HG02759 (cell line): ENCODE measurements at regions not wholly inside any gene's neighbourhood (a gene's known extent, or its start where the extent isn't known, plus 50 kb on each side); places are given as distances from the start of the nearest gene placed in this dataset.

Experiments
- ATAC-seq: cut with Tn5 transposase; IDR thresholded peaks from one replicate; pipeline ENCODE4 v1.9.1; 2021; ENCODE audit warnings: mild to moderate bottlenecking, moderate library complexity; ENCODE audit not compliant: unreplicated experiment

GRCh38 chr14:96617635-96618034 lies 115.5 kb downstream of the PAPOLA start:
- ATAC-seq: no peak

- ATAC-seq: no peak
Measured at GRCh38 chr14:96622926-96623325, 120.7 kb downstream of the PAPOLA start.

GRCh38 chr14:96623676-96624484 lies 121.7 kb downstream of the PAPOLA start:
- no peak for ATAC-seq

GRCh38 chr14:96624661-96625425 lies 122.7 kb downstream of the PAPOLA start:
- ATAC-seq: no peak

DNA sequence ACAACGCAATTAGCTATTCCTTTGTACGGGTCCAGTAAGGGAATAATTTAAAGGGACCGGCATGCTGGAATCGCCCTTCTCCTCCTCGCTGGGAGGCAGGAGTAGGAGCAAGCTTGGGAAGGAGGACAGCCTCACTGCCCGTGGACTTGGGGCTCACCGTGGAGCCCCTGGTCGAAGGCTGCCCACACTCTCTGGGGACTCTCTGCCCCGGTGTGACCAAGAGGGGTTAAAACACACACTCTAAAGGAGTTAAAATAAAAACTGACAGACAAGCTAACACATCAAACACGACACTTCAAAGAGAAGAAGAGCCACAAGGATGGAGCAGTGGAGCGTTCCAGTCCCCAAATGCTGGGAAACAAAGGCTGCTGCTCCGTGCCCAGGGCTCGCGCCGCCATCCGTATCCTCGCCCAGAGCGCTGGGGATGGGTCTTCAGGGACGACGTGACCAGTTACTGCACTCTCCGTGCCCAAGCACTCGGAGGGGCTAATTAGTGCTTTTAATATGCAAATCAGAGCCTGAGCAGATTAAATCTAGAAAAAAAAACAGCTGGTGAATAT lies 123.3 kb downstream of the PAPOLA start:
- no peak for ATAC-seq

GRCh38 chr14:96626121-96626768 lies 124.1 kb downstream of the PAPOLA start:
- ATAC-seq: no peak

DNA sequence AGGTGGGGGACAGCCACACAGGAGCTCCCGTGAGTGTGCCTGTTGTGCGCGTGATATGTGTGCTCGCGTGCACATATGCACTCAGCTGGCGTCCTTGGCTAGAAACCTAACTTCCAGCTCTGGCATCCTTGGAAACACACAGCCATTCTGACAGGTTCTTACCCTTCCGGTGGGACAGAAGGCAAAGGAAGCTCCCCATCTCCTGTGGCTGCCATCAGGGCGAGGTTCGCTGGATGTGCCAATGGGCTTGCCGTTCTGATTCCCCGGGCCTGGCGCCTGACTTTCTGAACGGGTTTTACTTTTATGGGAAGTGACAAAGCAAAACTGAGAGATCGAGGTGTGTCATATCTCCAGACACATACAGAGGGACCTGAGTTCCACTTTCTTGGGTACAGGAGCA lies 124.7 kb downstream of the PAPOLA start:
- no peak for ATAC-seq

GRCh38 chr14:96627386-96627785 lies 125.2 kb downstream of the PAPOLA start:
- ATAC-seq: no peak

DNA sequence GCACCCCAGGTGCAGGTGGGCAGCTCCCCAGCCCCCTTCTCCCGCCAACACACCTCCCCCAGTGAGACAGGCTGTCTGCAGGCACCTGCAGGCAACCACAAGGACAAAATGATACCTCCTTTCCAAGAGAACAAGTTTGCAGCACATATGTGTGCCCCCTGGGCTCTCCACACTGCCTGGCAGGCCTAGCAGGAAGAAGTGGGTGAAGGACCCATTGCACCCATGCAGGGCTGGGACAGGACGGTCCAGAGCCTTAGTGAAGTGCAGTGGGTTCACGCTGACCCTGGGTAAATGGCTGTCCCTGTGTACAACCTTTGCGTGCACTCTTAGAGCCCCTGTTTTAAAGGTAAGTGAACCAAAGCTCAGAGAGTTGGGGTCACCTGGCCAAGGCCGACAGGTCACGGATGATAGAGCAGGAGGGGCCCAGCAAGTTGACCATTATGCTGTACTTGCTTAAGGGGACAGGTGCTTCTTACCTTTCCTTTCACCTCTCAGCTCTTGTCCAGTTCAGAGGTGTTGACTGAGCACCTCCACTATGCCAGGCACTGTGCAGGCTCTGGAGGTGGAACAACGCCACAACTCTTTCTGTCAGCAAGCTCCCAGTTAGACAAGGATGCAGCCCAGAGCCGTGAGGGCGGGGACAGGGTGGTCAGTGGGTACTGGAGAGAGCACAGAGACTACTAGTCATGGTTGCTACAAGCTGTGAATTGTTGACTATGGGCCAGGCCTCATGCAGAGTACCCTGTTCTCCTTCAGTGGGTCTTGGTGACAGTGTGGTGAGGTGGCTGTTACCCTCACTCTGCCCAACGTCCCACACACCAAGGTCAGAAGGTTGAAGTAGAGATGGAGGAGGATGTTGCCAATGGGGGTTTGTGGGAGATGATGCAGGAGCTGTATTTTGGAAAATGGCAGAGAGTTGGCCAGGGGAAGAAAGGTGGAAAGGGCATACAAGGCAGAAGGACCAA lies 125.9 kb downstream of the PAPOLA start:
- no peak for ATAC-seq

DNA sequence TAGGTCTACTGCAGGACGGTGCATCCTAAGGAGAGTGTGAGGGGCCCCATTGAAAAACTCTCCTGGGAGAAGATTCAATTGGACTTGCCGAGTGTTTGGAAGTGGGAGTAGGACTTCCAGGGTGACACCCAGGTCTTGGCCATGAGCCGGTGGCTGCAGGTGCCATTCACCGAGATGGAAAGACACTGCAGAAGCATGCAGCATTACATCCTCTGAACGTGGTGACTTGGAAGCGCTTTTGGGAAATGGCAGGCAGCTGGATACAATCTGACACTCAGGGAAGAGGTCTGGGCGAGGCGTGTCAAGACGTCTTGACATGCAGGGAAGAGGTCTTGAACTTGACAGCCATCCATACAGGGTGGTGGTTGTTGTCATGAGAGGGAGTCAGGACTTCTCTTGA lies 126.9 kb downstream of the PAPOLA start:
- no peak for ATAC-seq

- ATAC-seq: no peak
Measured at GRCh38 chr14:96629558-96630222, 127.5 kb downstream of the PAPOLA start.

DNA sequence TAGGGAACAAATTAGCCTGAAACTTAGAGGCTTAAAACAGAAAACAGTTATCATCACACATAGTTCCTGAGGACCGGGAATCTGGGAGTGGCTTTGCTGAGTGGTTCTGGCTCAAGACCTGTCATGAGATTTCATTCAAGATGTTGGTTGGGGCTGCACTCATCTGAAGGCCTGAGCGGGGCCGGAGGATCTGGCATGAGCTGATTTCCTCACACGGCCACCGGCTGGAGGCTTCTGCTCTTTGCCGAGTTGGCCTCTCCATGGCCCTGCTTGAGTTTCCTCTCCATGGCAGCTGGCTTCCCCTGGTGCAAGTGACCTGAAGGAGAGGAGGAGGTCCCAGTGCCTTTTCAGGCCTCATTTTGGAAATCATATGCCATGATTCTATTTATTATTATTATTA lies 128.1 kb downstream of the PAPOLA start:
- ATAC-seq: no peak

- ATAC-seq: no peak
Measured at GRCh38 chr14:96631030-96631429, 128.8 kb downstream of the PAPOLA start.

DNA sequence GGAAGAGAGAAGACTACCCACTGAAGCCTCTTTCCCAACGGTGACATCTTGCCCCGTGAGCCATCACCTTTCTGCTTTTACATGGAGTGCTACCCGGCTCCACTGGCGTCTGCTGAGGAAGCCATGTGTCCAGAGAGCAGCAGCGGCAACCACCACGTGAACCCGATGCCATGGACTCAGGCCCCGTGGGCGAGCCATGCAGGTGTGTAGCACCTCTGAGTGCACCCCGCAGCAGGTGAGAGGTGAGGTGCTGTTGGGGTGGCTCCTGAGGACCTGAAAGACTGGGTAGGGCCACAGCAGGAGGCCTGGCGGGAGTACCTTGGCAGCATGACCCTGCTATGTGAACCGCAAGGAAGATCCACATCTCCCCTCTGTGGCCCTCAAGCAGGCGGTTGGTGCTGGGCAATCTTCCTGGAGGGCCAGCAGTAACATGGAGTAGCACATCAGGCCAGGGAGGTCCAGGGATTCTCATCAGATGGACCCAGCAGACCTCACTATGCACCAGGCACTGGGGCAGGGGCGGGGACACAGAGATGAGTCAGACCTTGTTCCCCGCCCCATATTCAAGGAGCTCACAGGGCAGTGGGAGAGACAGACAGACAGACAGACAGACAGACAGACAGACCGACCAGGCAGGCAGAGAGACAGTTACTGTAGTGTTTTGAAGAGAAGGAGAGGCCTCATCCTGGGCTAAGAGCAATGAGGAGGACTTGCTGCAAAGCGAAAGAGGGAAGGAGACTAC lies 129.6 kb downstream of the PAPOLA start:
- no peak for ATAC-seq

DNA sequence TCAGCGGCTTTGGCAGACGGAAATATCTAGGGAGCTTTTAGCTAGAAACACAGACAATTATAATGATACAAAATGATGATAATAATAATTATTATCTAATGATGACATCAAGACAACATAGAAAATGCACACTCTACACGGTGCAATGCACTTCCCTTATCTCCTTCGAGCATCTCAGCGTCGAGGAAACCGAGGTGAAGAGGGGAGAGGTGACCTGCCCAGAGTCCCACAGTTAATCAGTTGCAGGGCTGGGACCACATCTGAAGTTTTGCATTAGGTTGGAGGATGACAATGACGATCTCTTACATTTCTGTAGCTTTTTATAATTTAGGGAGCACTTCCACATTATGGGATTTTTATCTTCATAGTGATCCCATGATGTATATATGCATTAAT lies 130.2 kb downstream of the PAPOLA start:
- ATAC-seq: no peak

DNA sequence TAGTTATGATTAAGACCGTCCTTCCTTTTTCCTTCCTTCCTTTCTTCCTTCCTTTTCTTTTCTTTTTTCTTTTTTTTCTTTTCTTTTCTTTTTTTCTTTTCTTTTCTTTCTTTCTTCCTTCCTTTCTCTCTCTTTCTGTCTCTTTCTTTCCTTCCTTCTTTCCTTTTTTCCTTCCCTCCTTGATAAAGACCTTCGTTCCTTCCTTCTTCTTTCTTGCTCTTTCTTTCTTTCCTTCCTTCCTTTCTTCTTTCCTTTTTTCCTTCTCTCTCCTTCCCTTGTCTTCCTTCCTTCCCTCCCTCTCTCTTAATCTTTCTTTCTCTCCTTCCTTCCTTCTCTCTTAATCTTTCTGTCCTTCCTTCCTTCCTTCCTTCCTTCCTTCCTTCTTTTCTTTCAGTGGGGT lies 130.9 kb downstream of the PAPOLA start:
- no peak for ATAC-seq

DNA sequence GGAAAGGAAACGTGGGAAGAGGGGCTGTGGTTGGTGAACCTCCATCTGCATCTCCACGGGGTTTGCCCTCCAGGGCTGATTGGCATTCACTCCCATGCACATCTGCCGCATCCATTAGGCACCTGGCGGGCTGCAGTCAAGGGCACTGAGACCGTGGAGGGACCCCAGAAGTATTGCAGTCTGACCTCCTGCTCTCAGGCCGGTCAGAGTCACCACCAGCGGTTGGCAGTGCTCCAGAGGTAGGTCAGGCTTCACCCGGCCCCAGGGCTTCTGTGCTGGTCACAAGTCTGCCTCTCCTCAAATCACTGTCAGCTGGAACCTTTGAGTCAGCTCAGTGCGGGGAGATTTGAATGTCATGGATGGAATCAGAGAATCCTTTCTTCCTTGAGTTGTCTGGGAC lies 132.3 kb downstream of the PAPOLA start:
- no peak for ATAC-seq

DNA sequence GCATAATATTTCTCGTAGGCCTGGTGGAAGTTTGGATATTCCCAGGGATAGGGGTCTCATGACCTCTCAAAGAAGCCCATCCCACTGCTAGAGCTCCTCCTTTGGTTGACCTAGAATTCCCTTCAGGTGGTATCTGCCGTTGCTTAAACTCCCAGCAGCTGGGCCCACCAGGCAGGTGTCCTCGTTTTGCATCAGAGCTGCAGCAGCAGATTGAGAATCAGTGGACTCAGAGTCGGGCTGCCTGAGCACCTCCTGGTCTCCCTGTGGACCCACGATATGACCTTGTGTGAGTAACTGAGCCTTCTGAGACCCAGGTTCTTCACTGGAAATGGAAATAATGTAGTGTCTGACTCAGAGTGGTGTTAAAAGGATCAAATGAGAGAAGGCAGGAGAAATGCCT lies 132.7 kb downstream of the PAPOLA start:
- no peak for ATAC-seq

DNA sequence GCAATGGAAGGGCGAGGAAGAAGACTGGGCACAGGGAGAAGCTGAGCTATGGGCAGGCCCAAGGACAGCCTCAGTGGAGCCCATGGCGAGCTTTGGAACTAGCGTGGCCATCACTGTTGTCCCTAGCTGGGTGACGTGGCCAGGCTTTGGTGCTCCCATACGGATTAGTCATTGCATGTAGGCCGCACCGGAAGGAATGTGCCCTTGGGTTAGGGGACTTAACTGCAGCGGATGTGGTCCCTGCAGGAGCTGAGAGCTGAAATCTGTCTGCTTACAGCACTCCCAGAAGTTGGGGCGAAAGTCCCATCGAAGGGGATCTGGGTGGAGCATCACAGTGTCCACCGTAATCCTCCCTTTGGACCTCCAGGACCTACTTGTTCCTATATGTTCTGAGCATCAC lies 133.7 kb downstream of the PAPOLA start:
- no peak for ATAC-seq
